C4-2B (cell line): ENCODE measurements at regions not wholly inside any gene's neighbourhood (a gene's known extent, or its start where the extent isn't known, plus 50 kb on each side); places are given as distances from the start of the nearest gene placed in this dataset.

Experiments used
- H3K27ac ChIP-seq: fragments of 450-650 bp; 2 replicates; pipeline ENCODE4 v1.5.1; 2017
- ZFX ChIP-seq: fragments of 450-650 bp; IDR thresholded peaks from 2 replicates; pipeline ENCODE4 v1.6.1; 2017
- TF ChIP-seq, protein P1 (sequence below): fragments of 450-650 bp; conservative IDR thresholded peaks from 2 replicates; pipeline ENCODE4 v1.5.1; 2017; ENCODE audit warnings: mild to moderate bottlenecking

DNA sequence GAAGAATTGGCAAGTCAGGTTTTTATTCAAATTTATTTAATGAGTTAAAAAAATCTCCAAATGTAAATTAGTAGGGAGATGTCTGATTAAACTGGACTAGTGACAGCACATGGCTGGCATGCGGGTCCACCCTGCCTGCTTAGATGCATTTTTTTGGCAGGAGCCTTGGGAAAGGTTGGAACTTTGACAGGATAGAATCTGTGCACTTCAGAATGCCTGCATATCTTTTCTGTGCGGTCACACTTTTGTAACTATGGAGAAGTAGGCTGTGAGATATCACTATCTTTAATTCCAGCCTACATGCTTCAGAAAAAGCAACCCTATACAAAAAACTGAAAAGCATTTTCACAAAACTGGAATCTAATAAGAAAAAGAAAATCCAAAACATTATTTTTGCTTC is 317.8 kb downstream of the MBD2 start:
- no peak for TF ChIP-seq ZFX
- TF ChIP-seq, protein P1, sequence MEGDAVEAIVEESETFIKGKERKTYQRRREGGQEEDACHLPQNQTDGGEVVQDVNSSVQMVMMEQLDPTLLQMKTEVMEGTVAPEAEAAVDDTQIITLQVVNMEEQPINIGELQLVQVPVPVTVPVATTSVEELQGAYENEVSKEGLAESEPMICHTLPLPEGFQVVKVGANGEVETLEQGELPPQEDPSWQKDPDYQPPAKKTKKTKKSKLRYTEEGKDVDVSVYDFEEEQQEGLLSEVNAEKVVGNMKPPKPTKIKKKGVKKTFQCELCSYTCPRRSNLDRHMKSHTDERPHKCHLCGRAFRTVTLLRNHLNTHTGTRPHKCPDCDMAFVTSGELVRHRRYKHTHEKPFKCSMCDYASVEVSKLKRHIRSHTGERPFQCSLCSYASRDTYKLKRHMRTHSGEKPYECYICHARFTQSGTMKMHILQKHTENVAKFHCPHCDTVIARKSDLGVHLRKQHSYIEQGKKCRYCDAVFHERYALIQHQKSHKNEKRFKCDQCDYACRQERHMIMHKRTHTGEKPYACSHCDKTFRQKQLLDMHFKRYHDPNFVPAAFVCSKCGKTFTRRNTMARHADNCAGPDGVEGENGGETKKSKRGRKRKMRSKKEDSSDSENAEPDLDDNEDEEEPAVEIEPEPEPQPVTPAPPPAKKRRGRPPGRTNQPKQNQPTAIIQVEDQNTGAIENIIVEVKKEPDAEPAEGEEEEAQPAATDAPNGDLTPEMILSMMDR = no peak
- no peak overlapping the region for H3K27ac ChIP-seq

DNA sequence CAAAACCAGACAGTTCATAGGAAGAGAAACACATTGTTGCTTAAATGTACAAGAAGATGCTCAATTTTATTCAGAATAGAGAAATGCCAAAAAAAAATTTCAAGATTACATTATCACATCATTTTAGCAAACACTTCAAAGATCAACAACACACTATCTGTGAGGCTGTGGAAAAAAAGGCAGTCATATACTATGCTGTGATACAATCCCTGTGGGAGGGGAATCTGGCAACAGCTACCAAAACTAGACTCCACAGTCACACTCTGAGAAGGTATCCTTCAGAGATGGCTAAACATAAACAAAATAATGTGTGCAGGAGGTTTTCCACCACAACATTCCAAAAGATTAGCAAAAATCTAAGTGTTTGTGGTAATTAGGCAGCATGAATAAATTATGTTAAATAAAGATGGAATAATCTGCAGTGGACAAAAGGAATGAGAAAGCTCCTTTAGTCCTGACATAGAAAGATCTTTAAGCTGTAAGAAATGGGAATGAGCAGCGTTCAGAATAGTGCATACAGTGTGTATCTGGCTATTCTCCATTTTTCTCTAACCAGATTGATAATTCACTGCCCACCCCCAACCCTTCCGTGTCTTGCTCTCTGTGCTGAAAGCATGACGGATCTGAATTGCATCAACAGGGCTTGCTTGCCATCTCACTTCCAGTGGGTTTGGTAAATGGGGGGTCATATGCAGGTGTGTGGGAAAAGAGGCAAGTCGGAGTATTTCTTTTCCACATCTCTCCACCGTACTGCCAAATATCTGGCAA is 329.6 kb downstream of the MBD2 start:
- H3K27ac ChIP-seq = no peak overlapping the region
- TF ChIP-seq, protein P1 = no peak
- TF ChIP-seq ZFX = no peak

DNA sequence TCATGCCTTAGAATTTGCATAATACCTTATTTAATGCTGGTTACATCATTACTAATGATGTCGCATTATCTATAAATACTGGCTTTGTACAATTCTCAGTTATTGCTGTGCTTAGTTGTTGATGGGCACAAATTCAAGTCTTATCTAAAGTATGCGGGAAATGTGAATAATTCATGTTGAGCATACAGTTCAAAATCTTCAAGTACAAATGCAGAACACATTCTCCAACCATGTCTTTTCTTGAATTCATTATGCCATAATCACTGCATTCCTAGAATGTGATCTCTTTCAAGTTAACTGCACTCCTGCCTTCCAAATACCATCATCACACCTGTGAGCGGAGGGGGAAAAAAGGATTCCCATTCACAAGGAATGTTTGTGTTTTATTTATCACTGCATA is 337.0 kb downstream of the MBD2 start:
- no peak for TF ChIP-seq ZFX
- TF ChIP-seq, protein P1 = no peak
- H3K27ac ChIP-seq = no peak overlapping the region

DNA sequence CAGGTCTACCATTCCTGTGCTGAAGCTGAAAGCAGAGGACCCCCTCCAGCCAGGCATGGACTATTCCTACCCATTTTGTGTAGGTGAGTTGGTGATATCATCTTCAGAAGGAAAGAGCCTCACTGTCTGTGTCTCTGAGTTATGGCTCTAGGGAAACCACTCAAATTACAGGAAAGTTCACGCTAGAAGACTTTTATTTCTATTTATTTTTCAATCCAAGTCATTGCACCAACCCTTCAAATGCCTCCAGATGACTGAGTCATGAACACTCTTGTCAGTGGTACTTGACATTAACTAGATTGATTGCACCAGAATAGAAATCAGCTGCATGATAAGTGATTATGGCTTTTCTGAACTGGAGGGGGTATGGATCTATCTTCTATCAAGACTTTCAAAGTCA is 338.4 kb downstream of the MBD2 start:
- TF ChIP-seq ZFX = no peak
- TF ChIP-seq, protein P1 = no peak
- H3K27ac ChIP-seq = no peak overlapping the region

DNA sequence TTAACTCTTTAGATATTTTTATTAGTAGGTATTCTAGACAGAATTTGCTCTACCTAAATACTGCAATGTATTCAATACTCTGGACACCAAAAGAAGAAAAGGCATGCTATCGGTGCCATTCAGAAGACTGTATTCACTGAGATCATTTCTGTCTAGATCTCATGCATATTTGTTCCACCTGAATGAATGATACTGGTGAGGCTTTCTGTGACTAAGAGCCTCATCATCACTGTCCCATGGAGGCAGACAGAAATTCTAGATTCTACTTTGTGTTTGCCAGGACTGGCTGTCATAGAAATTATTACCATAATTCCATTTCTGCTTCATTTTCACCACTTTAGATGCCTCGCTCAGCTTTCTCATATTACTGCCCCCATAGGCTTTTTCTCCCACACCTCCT is 340.7 kb downstream of the MBD2 start:
- no peak for TF ChIP-seq ZFX
- TF ChIP-seq, protein P1 = no peak
- no peak overlapping the region for H3K27ac ChIP-seq

DNA sequence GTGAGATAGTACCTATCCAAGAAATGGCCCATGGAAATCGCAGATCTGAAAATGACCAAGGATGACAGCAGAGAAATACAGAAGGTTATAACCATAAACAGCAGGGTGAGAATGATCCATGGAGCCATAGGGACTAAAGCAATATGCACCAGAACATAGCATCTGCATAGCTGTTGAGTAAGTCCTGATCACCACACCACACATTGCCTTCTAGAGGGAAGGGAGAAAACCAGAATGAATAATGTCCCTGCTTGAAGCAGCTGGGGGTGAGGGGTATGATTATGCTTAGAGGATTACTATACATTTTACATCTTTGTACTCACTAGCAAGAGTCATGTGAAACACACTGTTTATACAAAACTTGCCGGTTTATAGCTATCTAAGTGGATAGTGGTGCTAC is 350.4 kb downstream of the MBD2 start:
- no peak for TF ChIP-seq ZFX
- TF ChIP-seq, protein P1 = no peak
- H3K27ac ChIP-seq = no peak overlapping the region

DNA sequence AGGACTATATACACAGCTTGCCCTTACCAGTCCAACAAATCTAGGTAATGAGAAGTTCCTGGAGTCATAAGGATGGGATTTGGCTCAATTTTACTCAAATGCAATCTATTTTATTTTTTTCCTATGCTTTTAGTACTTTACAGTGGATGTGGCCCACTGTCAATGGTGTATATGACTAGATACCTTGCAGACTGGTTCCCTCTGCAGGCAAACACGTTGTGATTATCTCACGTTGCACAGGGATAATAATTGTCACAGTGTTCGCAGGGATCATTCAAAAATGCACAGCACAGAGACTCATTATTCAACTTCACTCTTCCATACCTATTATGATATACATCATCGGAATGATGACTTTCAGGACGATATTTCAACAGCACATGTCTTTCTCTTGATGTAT is 359.7 kb downstream of the MBD2 start:
- no peak overlapping the region for H3K27ac ChIP-seq
- TF ChIP-seq, protein P1 = no peak; the same call in 1 of the 2 replicates
- no peak for TF ChIP-seq ZFX
